GM12878 (cell line): ENCODE measurements at regions not wholly inside any gene's neighbourhood (a gene's known extent, or its start where the extent isn't known, plus 50 kb on each side); places are given as distances from the start of the nearest gene placed in this dataset.

Experiments used
- CREB1 ChIP-seq: IDR thresholded peaks from 2 replicates; pipeline ENCODE4 v1.6.1; 2012; ENCODE audit warnings: low read depth, mild to moderate bottlenecking, inconsistent platforms
- CREM ChIP-seq: IDR thresholded peaks from 2 replicates; pipeline ENCODE4 v1.6.1; 2014; ENCODE audit warnings: antibody characterized with exemption, low read depth
- EP300 ChIP-seq, 2 experiments: fragments of 150-350 bp in 1 of 2; IDR thresholded peaks; 2 replicates each; pipeline ENCODE4 v1.6.1; 2011 to 2012; ENCODE audit warnings: low read depth in 2 of 2, low read length in 2 of 2, borderline replicate concordance in 1 of 2, improper control_type of control experiment in 1 of 2, inconsistent platforms in 1 of 2; ENCODE audit not compliant: control insufficient read depth in 1 of 2
- JUNB ChIP-seq: IDR thresholded peaks from 2 replicates; pipeline ENCODE4 v1.6.1; 2016; ENCODE audit warnings: antibody characterized with exemption, mild to moderate bottlenecking
- KAT2A ChIP-seq: conservative IDR thresholded peaks from 2 replicates; pipeline ENCODE4 v1.6.1; 2011; ENCODE audit warnings: low read depth, low read length; ENCODE audit not compliant: control insufficient read depth
- PAX5 ChIP-seq: IDR thresholded peaks from 2 replicates; pipeline ENCODE4 v1.6.1; 2011; ENCODE audit warnings: low read depth, low read length, borderline replicate concordance
- POLR2A ChIP-seq: IDR thresholded peaks from 2 replicates; pipeline ENCODE4 v1.6.1; 2011; ENCODE audit warnings: low read depth, mild to moderate bottlenecking, low read length
- POLR2AphosphoS5 ChIP-seq: IDR thresholded peaks from 2 replicates; pipeline ENCODE4 v1.6.1; 2011; ENCODE audit warnings: mild to moderate bottlenecking, low read length, inconsistent platforms
- SIX5 ChIP-seq: IDR thresholded peaks from 2 replicates; pipeline ENCODE4 v1.6.1; 2011; ENCODE audit warnings: mild to moderate bottlenecking, low read depth, low read length, moderate library complexity; ENCODE audit not compliant: severe bottlenecking
- TCF12 ChIP-seq: IDR thresholded peaks from 2 replicates; pipeline ENCODE4 v1.6.1; 2011; ENCODE audit warnings: low read depth, mild to moderate bottlenecking, low read length
- ZNF24 ChIP-seq: fragments of 450-650 bp; IDR thresholded peaks from 2 replicates; pipeline ENCODE4 v1.6.1; 2017; ENCODE audit warnings: antibody characterized with exemption, mild to moderate bottlenecking
- TF ChIP-seq, protein P1 (sequence below), 3 experiments: IDR thresholded peaks in 2 of 3; conservative IDR thresholded peaks in 1 of 3; 2 replicates each; pipeline ENCODE4 v1.5.1; 2011; ENCODE audit warnings: low read depth in 3 of 3, low read length in 3 of 3, mild to moderate bottlenecking in 3 of 3, control low read depth in 2 of 3, moderate library complexity in 2 of 3, inconsistent platforms in 1 of 3, mixed read lengths in 1 of 3; ENCODE audit not compliant: control insufficient read depth in 2 of 3, insufficient read depth in 1 of 3; ENCODE audit errors: extremely low read depth in 1 of 3
- TF ChIP-seq, protein P2 (sequence below): fragments of 450-650 bp; IDR thresholded peaks from 2 replicates; pipeline ENCODE4 v1.6.1; 2017; ENCODE audit warnings: mild to moderate bottlenecking, moderate library complexity

DNA sequence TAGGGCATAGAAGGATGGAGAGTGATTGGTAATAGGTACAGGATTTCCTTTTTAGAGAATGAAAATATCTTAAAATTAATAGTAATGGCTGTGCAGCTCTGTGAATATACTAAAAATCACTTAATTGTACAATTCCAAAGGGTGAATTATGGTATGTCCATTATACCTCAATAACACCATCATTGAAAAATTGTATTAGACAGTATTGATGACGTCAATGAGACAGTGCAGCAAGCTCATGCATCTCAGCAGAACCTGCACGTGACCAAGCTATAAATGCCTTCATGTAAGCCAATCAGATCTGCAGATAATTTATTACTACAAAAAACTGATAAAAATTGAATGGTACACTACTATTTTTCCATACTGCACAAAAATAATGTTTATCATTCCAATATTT is 354.4 kb upstream of the CDH19 start:
- TF ChIP-seq, protein P1, sequence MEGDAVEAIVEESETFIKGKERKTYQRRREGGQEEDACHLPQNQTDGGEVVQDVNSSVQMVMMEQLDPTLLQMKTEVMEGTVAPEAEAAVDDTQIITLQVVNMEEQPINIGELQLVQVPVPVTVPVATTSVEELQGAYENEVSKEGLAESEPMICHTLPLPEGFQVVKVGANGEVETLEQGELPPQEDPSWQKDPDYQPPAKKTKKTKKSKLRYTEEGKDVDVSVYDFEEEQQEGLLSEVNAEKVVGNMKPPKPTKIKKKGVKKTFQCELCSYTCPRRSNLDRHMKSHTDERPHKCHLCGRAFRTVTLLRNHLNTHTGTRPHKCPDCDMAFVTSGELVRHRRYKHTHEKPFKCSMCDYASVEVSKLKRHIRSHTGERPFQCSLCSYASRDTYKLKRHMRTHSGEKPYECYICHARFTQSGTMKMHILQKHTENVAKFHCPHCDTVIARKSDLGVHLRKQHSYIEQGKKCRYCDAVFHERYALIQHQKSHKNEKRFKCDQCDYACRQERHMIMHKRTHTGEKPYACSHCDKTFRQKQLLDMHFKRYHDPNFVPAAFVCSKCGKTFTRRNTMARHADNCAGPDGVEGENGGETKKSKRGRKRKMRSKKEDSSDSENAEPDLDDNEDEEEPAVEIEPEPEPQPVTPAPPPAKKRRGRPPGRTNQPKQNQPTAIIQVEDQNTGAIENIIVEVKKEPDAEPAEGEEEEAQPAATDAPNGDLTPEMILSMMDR (IDR thresholded peaks at IDR 0.05 in 2 of 3, conservative IDR thresholded peaks at IDR 0.05 in 1 of 3; ENCODE audit: control insufficient read depth in 2 of 3, extremely low read depth in 1 of 3, insufficient read depth in 1 of 3, low read depth in 3 of 3, low read length in 3 of 3) = no peak
- TF ChIP-seq CREM = no peak
- TF ChIP-seq POLR2AphosphoS5 = no peak
- TF ChIP-seq PAX5 = no peak
- TF ChIP-seq CREB1 = no peak
- TF ChIP-seq, protein P2, sequence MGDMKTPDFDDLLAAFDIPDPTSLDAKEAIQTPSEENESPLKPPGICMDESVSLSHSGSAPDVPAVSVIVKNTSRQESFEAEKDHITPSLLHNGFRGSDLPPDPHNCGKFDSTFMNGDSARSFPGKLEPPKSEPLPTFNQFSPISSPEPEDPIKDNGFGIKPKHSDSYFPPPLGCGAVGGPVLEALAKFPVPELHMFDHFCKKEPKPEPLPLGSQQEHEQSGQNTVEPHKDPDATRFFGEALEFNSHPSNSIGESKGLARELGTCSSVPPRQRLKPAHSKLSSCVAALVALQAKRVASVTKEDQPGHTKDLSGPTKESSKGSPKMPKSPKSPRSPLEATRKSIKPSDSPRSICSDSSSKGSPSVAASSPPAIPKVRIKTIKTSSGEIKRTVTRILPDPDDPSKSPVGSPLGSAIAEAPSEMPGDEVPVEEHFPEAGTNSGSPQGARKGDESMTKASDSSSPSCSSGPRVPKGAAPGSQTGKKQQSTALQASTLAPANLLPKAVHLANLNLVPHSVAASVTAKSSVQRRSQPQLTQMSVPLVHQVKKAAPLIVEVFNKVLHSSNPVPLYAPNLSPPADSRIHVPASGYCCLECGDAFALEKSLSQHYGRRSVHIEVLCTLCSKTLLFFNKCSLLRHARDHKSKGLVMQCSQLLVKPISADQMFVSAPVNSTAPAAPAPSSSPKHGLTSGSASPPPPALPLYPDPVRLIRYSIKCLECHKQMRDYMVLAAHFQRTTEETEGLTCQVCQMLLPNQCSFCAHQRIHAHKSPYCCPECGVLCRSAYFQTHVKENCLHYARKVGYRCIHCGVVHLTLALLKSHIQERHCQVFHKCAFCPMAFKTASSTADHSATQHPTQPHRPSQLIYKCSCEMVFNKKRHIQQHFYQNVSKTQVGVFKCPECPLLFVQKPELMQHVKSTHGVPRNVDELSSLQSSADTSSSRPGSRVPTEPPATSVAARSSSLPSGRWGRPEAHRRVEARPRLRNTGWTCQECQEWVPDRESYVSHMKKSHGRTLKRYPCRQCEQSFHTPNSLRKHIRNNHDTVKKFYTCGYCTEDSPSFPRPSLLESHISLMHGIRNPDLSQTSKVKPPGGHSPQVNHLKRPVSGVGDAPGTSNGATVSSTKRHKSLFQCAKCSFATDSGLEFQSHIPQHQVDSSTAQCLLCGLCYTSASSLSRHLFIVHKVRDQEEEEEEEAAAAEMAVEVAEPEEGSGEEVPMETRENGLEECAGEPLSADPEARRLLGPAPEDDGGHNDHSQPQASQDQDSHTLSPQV = no peak
- no peak for TF ChIP-seq TCF12
- TF ChIP-seq SIX5 = no peak
- TF ChIP-seq ZNF24 = no peak
- no peak for TF ChIP-seq JUNB
- TF ChIP-seq EP300 (IDR thresholded peaks at IDR 0.05; ENCODE audit: borderline replicate concordance in 1 of 2, control insufficient read depth in 1 of 2, low read depth in 2 of 2, low read length in 2 of 2) = no peak
- no peak for TF ChIP-seq KAT2A
- TF ChIP-seq POLR2A = no peak
